ENCODE measurements at regions not wholly inside any gene's neighbourhood (a gene's known extent, or its start where the extent isn't known, plus 50 kb on each side); places are given as distances from the start of the nearest gene placed in this dataset.

DNA sequence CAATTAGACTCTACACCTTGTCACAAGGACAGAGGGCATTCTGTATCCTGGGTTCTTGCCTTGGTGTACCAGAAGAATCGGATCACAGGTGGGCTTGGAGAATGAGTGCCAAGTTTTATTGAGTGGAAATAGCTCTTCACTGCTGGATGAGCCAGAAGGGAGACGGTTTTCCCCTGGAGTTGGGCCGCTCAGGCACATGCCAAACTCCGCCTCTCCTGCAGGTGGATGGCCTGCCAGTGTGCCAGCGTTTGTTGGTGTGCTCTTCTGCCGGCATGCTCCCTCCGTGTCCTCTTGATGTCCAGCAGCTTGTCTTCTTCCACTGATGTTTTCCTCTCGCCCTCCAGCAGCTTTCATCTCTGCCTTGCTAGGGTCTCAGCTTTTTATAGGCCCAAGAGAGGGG lies 115.5 kb upstream of the RAB27B start:
- TF ChIP-seq EZH2phosphoT487 (IDR thresholded peaks at IDR 0.05), result no peak
- TF ChIP-seq, protein P1, sequence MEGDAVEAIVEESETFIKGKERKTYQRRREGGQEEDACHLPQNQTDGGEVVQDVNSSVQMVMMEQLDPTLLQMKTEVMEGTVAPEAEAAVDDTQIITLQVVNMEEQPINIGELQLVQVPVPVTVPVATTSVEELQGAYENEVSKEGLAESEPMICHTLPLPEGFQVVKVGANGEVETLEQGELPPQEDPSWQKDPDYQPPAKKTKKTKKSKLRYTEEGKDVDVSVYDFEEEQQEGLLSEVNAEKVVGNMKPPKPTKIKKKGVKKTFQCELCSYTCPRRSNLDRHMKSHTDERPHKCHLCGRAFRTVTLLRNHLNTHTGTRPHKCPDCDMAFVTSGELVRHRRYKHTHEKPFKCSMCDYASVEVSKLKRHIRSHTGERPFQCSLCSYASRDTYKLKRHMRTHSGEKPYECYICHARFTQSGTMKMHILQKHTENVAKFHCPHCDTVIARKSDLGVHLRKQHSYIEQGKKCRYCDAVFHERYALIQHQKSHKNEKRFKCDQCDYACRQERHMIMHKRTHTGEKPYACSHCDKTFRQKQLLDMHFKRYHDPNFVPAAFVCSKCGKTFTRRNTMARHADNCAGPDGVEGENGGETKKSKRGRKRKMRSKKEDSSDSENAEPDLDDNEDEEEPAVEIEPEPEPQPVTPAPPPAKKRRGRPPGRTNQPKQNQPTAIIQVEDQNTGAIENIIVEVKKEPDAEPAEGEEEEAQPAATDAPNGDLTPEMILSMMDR (IDR thresholded peaks at IDR 0.05), result no peak
- TF ChIP-seq EZH2 (IDR thresholded peaks at IDR 0.05), result no peak

Data from neural progenitor cell (in vitro differentiated cells).